Ovary (tissue), 7 donors: ENCODE measurements at regions not wholly inside any gene's neighbourhood (a gene's known extent, or its start where the extent isn't known, plus 50 kb on each side); places are given as distances from the start of the nearest gene placed in this dataset.

ENCODE experiments used
- DNase-seq, 5 donors: peaks; one replicate each; pipeline ENCODE4 v3.0.0-alpha.2; 2019 to 2020
- H3K27ac ChIP-seq, 2 donors: fragments of 200-600 bp; one replicate each; pipeline versions ENCODE4 v1.5.1 to v1.8.0; 2019 to 2022
- H3K27me3 ChIP-seq: fragments of 200-600 bp; one replicate; pipeline ENCODE4 v1.8.0; 2022
- H3K36me3 ChIP-seq: fragments of 200-600 bp; sonication (generic); one replicate; pipeline ENCODE4 v1.5.1; 2019
- H3K4me1 ChIP-seq: one replicate; pipeline ENCODE4 v1.8.1; 2013; ENCODE audit warnings: mild to moderate bottlenecking, moderate library complexity; ENCODE audit not compliant: insufficient read depth
- H3K4me3 ChIP-seq: fragments of 200-600 bp; sonication (generic); one replicate; pipeline ENCODE4 v1.5.1; 2017
- H3K9me3 ChIP-seq, 2 donors: fragments of 200-600 bp in 1 of 2; sonication (generic) in 1 of 2; one replicate each; pipeline versions ENCODE4 v1.5.1 to v1.8.1; 2013 to 2019; ENCODE audit warnings: mild to moderate bottlenecking in 1 of 2, moderate library complexity in 1 of 2
- CTCF ChIP-seq, 3 donors: fragments of 450-650 bp in 2 of 3; fragments of 200-600 bp in 1 of 3; IDR thresholded peaks; one replicate each; pipeline versions ENCODE4 v1.5.1 to v1.8.0; 2016 to 2022; ENCODE audit warnings: antibody characterized with exemption in 3 of 3, mild to moderate bottlenecking in 1 of 3
- EP300 ChIP-seq: sonication (generic); formaldehyde crosslinking; IDR thresholded peaks from one replicate; pipeline ENCODE4 v1.6.1; 2017; ENCODE audit warnings: antibody characterized with exemption
- POLR2A ChIP-seq: fragments of 450-650 bp; IDR thresholded peaks from one replicate; pipeline ENCODE4 v1.6.1; 2017; ENCODE audit warnings: antibody characterized with exemption, mild to moderate bottlenecking, moderate library complexity
- WGBS, 3 donors: extraction: QIAGEN DNeasy Blood & Tissue Kit in 1 of 3; methylation state at CpG; one replicate each; pipeline versions ENCODE4 v1.1.5 to v1.1.7; 2013 to 2017; 5-methylcytosine and 5-hydroxymethylcytosine counted together
- intact Hi-C, 4 donors: fragments of 100-400 bp; cut with DNase I; formaldehyde crosslinking; loops; one replicate each; pipeline versions ENCODE4 v1.11.0 to v1.15.1; 2022 to 2023
- donor health status: DM: no; HTN: no; CAD: no; lungs with moderate emphysema.
- donor health status: DM: no; HTN: no; CAD: no.
- donor health status: Bipolar disorder and iron deficiency.
- donor health status: DM: no; HTN: no; CAD: no.
- donor health status: DM: yes; HTN: yes; CAD: no.

- peak in 2 of 3 donors; percentile 34 to 46 for TF ChIP-seq CTCF (IDR thresholded peaks at IDR 0.05)
- TF ChIP-seq EP300 = no peak
- TF ChIP-seq POLR2A = no peak
- Histone ChIP-seq H3K36me3 (no peaks in the 10 kb centered on the region), H3K4me3 (no peak overlapping the region), H3K27ac (no peak overlapping the region), H3K4me1 (peaks cover 2% of the 10 kb centered on the region), H3K27me3 (no peaks in the 10 kb centered on the region), H3K9me3 (no peaks in the 10 kb centered on the region)
- DNase-seq = peak in 4 of 5 donors; percentile 20 to 68 (median 44)
- intact Hi-C loops = loop anchor here in 1 of 4 donors (10.0 kb wide), 1 partner anchor 157 kb away; no protein-coding TSS in a partner anchor
- 2 to 3% (median 2%) methylated on average over 60 to 62 of the region's 62 CpGs for WGBS, 3 donors
Measured at GRCh38 chr14:96741151-96741977, 55.8 kb upstream of the VRK1 start.

- Histone ChIP-seq H3K4me3 (no peak overlapping the region), H3K27me3 (no peaks in the 10 kb centered on the region), H3K4me1 (peaks cover 2% of the 10 kb centered on the region), H3K9me3 (no peaks in the 10 kb centered on the region), H3K36me3 (no peaks in the 10 kb centered on the region), H3K27ac (no peak overlapping the region)
- 58 to 66% (median 64%) methylated on average over 6 to 7 of the region's 7 CpGs for WGBS, 3 donors
- TF ChIP-seq POLR2A = no peak
- TF ChIP-seq EP300 = no peak
- no peak for TF ChIP-seq CTCF (IDR thresholded peaks at IDR 0.05)
- no peak for DNase-seq
- intact Hi-C loops = loop anchor here in 1 of 4 donors (10.0 kb wide), 1 partner anchor 159 kb away; no protein-coding TSS in a partner anchor
Measured at GRCh38 chr14:96744262-96744661, 52.9 kb upstream of the VRK1 start.

GRCh38 chr14:96745500-96746051, 51.6 kb upstream of the VRK1 start:
- TF ChIP-seq EP300 (no peak), CTCF (IDR thresholded peaks at IDR 0.05) (no peak), POLR2A (no peak)
- Histone ChIP-seq H3K4me3 (no peak overlapping the region), H3K9me3 (no peaks in the 10 kb centered on the region), H3K36me3 (no peaks in the 10 kb centered on the region), H3K4me1 (peaks cover 2% of the 10 kb centered on the region), H3K27me3 (no peaks in the 10 kb centered on the region), H3K27ac (no peak overlapping the region)
- intact Hi-C loops = loop anchor here in 1 of 4 donors (10.0 kb wide), 1 partner anchor 161 kb away; no protein-coding TSS in a partner anchor
- WGBS, 3 donors = 61 to 92% (median 84%) methylated on average over 4 of the region's 4 CpGs
- DNase-seq = no peak

DNA sequence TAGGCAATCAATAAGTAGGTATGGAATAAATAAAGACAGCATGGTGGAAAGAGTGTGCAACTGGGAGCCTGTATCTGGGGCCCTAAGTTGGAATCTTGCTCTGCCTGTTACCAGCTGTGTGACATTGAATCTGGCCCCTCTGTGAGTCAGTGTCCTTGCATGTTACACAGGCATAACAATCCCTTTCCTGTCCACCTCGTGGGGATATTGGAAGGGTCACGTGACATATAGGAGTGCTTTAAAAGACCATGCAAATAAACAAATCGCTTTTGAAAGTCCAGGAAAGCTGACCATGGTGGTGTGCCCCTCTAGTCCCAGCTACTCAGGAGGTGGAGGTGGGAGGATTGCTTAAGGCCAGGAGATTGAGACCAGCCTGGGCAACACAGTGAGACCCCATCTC, 51.1 kb upstream of the VRK1 start:
- Histone ChIP-seq H3K9me3 (no peaks in the 10 kb centered on the region), H3K27me3 (no peaks in the 10 kb centered on the region), H3K4me1 (peaks cover 2% of the 10 kb centered on the region), H3K4me3 (no peak overlapping the region), H3K36me3 (no peaks in the 10 kb centered on the region), H3K27ac (no peak overlapping the region)
- intact Hi-C loops = loop anchor here in 1 of 4 donors (10.0 kb wide), 1 partner anchor 161 kb away; no protein-coding TSS in a partner anchor
- TF ChIP-seq EP300 (no peak), POLR2A (no peak), CTCF (IDR thresholded peaks at IDR 0.05) (no peak)
- 36 to 74% (median 40%) methylated on average over 3 of the region's 3 CpGs for WGBS, 3 donors
- DNase-seq = no peak
